ENCODE measurements at regions not wholly inside any gene's neighbourhood (a gene's known extent, or its start where the extent isn't known, plus 50 kb on each side); places are given as distances from the start of the nearest gene placed in this dataset.
"Not testable (repeated sequence)": the region's sequence is repeated elsewhere in the genome, so short reads cannot be mapped to it uniquely, and the experiment has no call there.

DNA sequence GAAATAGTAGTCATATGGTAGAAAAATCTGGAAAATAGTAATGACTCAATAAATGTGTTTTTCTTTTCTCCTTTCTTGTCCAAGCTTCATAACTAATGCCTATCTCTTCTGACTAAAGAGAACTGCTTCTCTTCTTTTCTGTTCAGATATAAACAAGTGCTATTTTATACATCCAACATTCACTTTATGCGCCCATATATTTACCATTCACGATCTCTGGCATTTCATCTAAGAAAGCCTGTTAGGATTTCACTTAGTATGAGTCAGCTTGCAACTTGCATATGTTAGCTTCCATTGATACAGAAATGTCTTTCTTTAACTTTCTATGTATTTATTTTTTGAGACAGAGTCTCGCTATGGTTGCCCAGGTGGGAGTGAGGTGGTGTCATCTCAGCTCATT is 224.9 kb downstream of the VAPA start:
- DNase-seq (ENCODE audit: low read depth in 2 of 3, low spot score in 1 of 3): no peak

DNA sequence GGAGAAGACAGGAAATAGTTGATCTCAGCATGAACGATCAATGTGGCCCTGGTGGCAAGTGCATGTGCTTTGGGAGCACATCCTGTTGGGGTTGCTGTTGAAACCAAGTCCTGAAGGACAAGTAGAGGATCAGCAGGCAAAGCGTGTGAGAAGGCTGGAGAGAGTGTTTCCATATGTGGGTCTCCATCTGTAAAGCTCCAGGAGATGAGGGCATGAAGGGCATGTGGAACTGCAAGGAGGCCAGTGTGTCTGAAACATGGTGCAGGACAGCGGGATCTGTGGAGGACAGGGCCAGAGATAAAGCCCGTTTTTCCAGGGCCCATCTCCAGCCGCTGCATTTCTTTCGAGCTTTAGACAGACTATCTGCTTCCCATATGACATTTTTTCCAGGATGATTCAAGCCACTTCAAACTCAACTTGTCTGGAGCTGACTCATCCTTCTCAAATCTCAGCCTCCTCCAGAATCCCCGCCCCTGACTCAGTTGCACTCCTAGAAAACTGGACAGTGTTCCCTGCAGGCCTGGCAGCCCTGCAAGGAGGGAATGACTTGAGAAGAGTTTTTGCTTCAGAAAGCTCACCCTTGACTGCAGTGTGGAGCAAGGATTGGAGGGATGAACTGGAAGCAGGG is 226.1 kb downstream of the VAPA start:
- DNase-seq (ENCODE audit: low read depth in 2 of 3, low spot score in 1 of 3): no peak

DNA sequence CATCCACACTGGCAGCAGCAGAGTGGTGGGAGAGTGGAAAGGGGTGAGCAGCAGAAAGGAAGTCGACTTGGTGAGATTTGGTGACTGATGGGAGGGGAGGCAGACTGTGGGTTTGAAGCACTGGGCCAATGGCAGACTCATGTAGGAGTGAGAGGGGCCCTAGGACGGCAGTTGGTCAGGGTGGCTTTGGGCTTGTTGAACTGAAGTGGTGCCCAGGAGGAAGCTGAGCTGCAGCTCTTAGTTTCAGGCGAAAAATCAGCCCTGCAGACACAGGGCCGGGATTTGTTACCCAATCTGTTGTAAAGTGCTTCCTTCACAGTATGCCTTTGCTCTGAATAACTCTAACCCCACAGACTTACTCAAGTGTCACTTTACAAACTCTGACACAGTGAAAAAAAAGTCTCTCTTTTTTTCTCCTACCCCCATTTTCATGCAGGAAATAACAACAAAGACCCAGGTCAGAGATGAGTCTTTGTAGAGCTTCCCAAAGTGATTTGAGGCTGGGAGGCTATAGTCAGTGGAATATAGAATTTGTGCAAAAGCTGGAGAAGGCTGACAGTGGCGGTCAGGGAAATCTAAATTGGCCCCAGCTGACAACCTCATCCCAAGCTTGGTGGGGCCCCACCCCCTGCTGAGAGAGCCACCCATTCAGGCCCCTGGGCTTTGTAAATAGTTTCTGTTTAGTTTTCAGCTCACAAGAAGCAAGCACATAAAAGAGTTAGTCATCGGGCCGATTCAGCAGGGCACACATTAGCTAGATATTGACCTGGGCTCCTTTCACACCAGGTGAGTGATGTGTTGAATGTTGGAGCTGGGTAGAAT is 226.9 kb downstream of the VAPA start:
- no peak for DNase-seq (ENCODE audit: low read depth in 2 of 3, low spot score in 1 of 3)

DNA sequence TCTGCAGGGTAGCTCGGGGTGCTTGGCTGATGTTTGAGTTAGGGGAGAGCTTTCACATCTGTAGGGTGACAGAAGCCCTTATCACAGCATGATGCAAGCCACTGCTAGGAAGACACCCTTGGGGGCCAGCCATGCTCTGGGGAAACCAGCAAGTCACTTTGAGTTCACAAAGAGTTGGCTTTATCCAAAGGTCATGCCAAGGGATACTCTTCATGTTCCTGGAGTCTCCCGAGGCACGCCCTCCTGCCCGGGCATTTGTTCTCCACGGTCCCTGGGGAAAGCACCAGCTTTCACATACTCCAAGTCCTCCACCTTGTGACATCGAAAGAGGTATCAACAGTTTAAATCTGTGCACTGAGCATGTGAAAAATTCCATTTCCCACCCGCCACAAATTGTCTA is 227.7 kb downstream of the VAPA start:
- no peak for DNase-seq (ENCODE audit: low read depth in 2 of 3, low spot score in 1 of 3)

DNA sequence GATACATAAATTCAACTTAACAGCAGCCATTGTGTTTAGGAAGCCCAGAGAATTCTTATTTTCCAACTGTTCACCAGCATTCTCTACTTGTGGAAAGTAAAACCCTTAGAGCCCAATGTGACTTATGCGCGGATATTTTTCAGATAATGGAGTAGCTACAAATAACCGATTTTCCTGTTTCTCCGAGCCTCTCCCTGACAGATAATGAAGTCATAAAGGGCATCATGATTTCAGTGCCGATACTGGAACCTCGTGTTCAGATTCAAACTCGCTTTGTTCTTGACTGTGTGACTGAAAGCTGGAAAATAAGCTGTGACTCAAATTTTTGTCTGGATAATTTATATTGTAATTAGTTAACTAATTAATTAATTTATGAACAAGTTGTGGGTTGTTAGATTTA is 228.2 kb downstream of the VAPA start:
- DNase-seq (ENCODE audit: low read depth in 2 of 3, low spot score in 1 of 3): no peak

DNA sequence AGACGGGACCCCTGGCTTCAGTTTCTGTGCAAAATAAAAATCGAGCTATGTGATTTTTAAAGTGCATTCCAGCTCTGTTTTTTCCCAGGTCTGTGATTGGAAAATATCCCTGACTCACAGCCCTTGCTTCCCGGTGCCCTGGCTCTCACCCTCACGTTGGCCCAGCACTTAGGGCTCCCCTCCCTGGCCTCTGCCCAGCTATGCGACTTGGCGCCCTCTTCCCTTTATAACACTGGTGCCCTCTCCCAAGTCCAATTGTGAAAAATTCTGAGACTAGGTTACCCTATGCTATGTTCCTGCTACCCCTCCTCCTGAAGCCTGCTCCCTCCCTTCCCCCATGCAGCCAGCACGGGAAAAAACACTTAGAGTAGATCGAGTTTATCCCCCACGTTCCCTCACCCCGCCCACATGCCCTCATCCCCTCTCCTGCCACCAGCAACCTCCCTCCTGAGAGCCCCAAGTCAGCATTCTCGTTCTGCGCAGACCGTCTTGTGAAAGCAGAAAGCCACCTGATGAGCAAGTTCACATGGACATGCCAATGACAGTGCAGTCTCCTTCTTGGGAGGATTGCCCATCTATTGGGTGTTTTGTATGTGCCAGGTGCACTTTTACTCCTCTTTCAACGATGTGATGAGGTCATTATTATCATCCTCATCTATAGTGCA is 228.8 kb downstream of the VAPA start:
- no peak for DNase-seq (ENCODE audit: low read depth in 2 of 3, low spot score in 1 of 3)

DNA sequence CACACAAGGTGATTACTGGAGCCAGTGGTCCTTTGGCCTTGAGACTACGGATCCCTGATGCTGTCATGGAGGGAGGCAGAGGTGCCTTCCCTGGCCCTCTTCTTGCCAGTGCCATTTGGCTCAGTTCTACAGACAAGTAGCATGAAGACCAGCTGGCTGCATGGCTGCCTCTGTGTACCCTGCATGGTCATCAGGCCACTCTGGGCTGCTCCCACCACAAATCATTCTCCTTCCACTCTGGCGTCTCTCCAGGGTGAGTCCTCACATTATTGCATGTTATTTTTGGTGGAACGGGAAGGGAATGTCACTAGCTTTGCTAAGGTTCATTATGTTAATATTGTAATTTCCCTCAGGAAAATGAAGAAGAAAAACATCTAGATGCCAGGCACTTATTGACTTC is 229.8 kb downstream of the VAPA start:
- no peak for DNase-seq (ENCODE audit: low read depth in 2 of 3, low spot score in 1 of 3)

DNA sequence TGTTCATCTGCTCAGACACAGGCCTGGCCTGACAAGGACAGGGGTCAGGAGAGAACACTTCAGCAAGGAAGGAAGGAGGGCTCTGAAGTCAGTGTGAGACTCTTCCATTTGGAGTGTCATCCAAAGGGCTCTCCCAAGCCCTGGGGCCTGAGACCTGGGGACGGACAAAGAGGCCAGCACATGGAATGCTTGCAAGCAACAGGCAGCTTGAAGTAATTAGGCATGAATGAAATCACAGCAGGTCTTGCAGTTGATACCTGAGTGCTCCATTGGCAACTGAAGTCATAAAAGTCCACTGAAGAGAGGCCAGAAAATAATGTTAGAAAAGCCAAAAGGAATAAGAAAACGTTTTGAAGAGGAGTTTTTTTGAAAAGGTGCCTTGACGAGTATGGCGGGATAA is 231.7 kb downstream of the VAPA start:
- no peak for DNase-seq (ENCODE audit: low read depth in 2 of 3, low spot score in 1 of 3)

DNA sequence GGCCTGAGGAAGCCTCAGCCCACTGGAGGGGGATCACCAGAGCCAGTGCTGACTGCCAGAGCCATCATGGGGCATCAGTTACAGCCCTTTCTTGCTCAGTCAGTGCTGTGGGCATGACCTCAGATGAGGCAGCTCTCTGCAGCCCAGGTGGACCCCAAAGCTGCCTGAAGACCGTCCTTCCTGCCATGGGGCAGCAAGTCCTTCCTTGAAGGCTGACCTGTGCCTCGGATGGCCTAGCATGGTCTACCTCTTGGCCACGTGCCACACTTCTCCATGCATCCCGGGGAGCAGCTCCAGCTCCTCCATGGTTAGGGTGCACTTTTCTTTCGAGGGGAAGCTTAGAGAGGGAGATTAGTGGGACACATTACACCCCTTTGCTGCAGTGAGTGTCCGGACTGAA is 233.4 kb downstream of the VAPA start:
- no peak for DNase-seq (ENCODE audit: low read depth in 2 of 3, low spot score in 1 of 3)

DNA sequence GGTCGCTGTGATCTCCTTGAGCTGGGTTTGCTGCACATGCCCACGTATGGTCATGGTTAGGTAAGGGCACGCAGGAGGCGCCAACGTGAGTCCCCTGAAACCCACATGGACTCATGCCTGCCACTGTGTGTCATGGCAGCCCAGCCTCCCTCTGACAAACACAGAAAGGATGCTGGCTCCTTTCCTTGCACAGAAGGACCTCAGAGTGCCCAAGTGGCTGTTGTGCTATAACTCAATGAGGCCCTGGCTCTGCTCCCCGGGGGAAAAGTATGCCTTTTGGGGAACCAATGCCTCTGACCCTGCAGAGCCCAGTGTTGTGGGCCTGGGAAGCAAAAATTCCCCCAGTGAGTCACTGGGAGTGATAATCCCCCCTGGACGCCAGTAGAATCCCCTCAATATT is 233.9 kb downstream of the VAPA start:
- no peak for DNase-seq (ENCODE audit: low read depth in 2 of 3, low spot score in 1 of 3)

DNA sequence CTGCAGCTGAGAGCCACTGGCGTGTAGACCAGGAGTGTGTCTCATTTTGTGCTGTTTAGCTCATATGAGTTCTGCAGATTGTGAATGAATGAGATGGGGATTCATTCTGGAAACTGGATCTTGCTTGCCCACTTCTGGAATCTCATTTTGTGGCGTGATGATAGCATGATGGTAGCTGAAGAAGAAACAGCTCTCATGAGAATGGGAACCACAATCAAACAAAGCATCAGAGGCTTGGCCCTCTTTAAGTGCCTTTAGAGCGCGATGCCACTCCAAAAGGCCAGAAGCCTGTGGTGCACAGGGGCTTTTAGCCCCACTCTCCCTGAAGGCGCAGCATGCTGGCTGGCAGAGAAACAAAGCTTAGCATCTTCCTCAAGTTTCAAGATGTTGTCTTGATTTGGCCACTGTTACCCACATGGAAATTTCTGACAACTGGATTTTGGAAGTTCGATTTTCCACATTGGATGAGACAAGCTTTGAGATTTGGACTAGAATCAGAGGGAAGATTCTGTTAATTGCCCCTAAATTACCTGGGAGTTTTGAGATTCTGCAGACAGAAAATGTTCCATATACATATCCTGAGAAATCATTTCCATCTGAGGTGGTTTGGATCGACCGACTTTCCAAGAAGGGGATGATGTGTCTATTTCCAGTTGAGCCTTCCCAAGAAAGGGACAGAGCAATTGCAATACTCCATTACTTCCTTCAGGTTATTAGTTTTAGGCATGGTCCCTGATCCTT is 234.5 kb downstream of the VAPA start:
- no peak for DNase-seq (ENCODE audit: low read depth in 2 of 3, low spot score in 1 of 3)

DNA sequence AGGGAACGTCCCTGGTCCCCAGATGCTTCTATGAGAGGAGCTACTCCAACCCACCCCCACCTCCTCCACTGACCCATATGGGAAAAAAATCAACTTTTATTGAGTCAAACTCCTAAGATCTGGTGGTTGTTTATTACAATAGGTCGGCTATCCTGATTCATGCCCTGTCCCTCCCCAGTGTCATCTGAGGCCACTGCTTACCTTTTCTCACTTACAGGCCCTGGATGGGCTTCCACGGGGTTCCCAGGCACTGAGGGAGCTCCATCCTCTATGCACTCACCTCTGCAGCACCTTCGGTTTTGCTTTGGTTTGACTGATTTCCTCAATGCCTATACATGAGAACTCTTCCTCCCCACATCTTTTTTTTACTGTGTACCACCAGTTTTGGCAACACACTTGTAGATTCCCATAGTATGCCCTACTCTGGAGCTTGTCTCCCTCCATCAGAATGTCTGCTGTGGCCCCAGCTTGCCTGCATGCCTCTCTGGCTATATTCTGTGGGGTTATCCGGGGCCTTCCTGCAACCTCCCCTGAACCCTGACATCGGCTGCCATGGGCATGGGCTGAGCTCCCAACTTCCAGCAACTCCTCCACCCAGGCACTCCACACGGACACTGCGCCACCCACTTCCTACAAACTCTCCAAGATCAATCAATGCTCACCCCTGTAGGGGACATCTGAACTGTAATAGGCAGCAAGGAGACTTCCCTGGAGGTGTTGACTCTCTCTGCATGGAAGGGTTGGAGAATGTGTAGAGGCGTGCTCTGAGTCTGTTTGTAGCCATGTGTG is 236.1 kb downstream of the VAPA start:
- no peak for DNase-seq (ENCODE audit: low read depth in 2 of 3, low spot score in 1 of 3)

DNA sequence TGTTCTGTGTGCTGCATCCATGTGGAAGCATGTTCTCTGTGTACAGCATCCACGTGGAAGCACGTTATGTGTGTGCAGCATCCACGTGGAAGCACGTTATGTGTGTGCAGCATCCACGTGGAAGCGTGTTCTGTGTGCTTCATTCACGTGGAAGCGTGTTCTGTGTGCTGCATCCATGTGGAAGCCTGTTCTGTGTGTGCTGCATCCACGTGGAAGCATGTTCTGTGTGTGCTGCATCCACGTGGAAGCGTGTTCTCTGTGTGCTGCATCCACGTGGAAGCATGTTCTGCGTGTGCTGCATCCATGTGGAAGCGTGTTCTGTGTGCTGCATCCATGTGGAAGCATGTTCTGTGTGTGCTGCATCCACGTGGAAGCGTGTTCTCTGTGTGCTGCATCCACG is 236.8 kb downstream of the VAPA start:
- DNase-seq (ENCODE audit: low read depth in 2 of 3, low spot score in 1 of 3): not testable (repeated sequence)

DNA sequence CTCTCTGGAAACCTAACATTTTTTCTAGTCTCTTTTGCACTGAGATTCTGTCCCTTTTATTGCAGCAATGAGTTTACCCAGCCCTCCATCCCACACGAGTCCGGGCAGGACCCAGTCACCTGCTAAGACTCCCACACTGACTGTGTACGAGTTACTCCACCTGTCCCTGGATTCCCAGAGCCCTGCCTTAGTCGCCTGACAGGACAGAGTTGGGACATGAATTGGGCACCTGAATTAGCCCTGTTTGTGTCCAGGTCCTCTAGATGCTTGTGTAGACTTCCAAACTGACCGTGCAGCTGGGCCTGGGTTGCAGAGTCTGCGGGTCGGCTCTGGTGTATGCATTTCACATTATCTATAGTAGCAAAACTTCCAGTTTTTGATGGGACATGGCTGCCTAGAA is 238.7 kb downstream of the VAPA start:
- no peak for DNase-seq (ENCODE audit: low read depth in 2 of 3, low spot score in 1 of 3)

DNA sequence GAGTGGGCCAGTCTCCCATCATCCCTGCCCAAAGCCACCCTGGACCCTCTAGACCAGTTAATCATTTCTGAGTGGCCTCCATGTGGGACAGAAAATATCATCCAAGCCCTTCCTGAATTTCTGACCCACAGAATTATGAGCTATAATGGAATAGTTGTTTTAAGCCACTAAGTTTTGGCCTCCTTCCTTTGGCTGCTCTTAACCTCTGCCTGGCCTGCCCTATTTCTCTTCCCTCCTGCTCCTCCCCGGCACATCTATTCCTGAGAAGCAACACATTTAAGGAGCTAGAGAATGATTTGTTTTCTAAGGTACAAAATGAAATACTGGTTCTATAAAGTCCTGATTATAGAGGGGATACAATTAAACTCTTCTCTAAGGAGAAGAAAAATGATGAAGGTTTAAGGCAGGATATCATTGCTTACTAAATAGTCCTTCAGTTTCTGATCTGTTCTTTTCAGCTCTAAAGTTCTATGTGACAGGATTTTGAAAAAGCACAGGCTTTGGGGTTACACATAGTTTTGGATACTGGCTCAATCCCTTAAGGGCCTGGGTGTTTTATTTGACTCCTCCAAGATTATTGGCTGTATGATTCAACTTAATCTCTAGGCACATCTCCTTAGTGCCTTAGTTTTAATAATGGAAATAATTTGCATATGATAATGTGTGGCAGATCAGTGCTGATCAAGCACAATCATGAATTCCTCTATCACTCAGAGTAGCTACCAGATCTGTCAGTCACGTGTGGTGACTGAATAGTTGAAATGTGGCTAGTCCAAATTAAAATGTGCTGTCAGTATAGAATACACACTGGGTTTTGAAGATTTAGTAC is 240.3 kb downstream of the VAPA start:
- DNase-seq (ENCODE audit: low read depth in 2 of 3, low spot score in 1 of 3): no peak

DNA sequence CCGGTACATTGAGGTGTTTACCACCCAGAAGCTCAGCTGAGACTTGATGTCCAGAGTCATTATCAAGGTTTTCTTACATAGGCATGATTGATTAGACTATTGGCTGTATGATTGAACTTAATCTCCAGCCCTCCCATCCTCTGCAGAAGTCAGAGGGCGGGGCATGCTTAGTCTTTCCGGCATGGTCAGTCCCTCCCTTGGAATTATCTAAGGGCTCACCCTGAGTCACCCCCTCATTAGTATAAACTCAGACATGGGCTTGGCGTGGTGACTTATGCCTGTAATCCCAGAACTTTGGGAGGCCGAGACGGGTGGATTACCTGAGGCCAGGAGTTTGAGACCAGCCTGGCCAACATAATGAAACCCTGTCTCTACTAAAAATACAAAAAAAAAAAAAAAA is 243.9 kb downstream of the VAPA start:
- DNase-seq (ENCODE audit: low read depth in 2 of 3, low spot score in 1 of 3): no peak

DNA sequence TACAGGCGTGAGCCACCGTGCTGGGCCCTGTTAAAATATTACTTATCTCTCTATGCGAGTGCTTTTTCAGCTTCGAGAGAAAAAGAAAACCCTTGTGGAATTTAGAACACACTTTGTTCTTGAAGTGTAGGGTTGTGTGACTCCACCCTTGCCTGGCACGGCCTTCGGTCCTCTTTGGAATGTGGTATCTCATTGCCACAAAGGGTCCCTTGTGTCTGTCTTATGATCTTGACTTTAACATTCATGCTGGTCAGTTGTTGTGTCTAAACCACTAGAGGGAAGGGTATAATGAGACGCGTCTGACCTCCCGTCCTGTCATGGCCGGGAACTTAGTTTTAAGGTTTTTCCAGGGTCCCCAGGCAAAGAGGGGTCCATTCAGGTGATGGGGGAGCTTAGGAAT is 246.4 kb downstream of the VAPA start:
- DNase-seq (ENCODE audit: low read depth in 2 of 3, low spot score in 1 of 3): no peak

DNA sequence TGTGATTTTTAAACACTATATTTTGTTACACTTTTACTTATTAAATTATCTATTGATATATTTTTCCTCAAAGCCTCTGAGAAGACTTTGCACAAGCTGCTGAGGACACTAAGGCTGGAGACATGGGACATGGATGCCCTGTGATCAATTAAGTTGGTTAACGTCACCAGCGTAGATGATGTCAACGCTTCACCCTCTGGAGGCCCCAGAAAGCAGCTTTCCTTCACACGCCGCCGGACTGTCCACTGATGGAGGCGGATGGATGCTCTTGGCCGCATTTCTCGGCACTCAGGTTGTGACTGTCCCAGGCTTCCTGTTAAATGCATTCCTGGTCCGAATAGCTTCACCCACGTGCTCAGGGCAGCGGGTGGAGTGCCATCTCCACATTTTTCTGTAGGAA is 247.5 kb downstream of the VAPA start:
- no peak for DNase-seq (ENCODE audit: low read depth in 2 of 3, low spot score in 1 of 3)

DNA sequence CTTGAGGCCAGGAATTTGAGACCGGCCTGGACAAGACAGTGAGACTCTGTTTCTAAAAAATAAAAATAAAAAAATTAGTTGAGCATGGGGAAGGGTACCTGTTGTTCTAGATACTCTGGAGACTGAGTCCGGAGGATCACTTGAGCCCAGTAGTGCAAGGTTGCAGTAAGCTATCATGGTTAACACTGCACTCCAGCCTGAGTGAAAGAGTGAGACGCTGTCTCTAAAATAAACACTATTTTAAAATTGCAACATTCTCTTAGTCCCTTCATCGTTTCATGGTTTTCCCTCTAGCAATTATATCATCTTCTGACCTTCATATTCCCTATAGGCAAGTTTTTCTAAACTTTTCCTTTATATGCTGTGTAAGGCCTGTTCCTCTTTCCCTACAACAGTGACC is 248.5 kb downstream of the VAPA start:
- DNase-seq (ENCODE audit: low read depth in 2 of 3, low spot score in 1 of 3): no peak
